Astrocyte of the cerebellum (primary cell): ENCODE measurements at regions not wholly inside any gene's neighbourhood (a gene's known extent, or its start where the extent isn't known, plus 50 kb on each side); places are given as distances from the start of the nearest gene placed in this dataset.

ENCODE experiments used
- DNase-seq: peaks from one replicate; pipeline ENCODE4 v3.0.0-alpha.2; 2011; ENCODE audit warnings: low read depth
- H3K4me3 ChIP-seq: 2 replicates; pipeline ENCODE4 v1.5.1; 2011; ENCODE audit warnings: mild to moderate bottlenecking, low read depth, low read length, moderate library complexity
- in situ Hi-C: cut with HindIII; loops from 2 replicates; pipeline ENCODE4 v1.10.0; 2017; ENCODE audit warnings: low sequenced_read_pairs
- TF ChIP-seq, protein P1 (sequence below): IDR thresholded peaks from 2 replicates; pipeline ENCODE4 v1.5.1; 2012; ENCODE audit warnings: low read length, low read depth, moderate library complexity, mild to moderate bottlenecking; ENCODE audit errors: missing control alignments

DNA sequence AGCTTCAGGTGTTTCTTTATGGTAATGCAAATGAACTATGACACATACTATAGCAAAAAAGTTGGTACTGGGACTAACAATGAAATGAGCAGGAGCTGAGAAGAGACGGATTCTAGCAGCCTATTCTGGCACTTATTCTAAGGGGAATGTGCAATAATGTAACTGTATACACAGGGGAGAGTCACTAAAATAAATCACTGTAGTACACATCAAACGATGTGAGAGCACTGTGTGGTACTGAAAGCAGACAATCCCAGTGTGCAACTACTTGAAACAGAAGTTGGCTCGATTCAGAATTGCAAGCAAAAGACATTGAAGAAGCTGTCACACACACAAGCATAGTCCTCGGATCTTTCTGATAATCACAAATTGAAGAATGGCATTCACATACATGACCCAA lies 1713.0 kb upstream of the CDH9 start:
- DNase-seq: no peak
- in situ Hi-C loops: no loop called here
- TF ChIP-seq, protein P1, sequence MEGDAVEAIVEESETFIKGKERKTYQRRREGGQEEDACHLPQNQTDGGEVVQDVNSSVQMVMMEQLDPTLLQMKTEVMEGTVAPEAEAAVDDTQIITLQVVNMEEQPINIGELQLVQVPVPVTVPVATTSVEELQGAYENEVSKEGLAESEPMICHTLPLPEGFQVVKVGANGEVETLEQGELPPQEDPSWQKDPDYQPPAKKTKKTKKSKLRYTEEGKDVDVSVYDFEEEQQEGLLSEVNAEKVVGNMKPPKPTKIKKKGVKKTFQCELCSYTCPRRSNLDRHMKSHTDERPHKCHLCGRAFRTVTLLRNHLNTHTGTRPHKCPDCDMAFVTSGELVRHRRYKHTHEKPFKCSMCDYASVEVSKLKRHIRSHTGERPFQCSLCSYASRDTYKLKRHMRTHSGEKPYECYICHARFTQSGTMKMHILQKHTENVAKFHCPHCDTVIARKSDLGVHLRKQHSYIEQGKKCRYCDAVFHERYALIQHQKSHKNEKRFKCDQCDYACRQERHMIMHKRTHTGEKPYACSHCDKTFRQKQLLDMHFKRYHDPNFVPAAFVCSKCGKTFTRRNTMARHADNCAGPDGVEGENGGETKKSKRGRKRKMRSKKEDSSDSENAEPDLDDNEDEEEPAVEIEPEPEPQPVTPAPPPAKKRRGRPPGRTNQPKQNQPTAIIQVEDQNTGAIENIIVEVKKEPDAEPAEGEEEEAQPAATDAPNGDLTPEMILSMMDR: no peak
- H3K4me3 ChIP-seq: no peak overlapping the region

DNA sequence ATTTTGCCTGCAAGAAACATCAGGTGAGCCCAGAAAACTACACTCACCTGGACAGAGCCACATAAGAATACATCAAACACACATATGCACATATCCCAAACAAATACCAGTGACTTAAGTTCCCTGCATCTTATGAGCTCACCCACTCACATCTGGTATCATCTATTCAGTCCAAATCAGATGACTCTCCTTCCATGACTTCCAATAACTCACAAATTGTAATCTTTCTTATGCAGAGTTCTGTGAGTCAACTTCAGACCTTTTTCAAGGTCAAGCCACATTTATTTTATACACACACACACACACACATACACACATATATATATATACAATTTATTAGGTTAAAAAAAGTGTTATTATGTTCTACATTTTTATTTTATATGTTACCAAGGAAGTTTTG lies 1711.9 kb upstream of the CDH9 start:
- DNase-seq: no peak
- no peak overlapping the region for H3K4me3 ChIP-seq
- TF ChIP-seq, protein P1: no peak
- in situ Hi-C loops: no loop called here

DNA sequence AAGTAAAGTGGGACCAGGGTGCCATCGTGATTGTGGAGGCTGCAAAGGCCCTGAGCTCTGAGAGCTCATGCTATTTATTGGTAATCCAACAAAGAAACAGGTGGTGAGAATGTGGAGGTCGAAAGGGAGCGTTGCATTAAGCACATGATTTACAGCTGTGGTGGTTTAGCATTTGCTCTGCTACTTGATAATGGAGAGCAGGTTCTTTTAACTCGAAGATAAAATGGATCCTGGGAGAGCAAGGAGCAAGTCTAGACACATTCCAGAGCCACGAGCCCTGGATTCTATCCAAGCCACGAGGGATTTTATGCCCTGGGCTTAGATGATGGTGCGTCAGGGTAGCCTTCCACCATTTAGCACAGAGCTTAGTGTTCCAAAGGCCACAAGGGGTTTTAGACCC lies 1710.1 kb upstream of the CDH9 start:
- TF ChIP-seq, protein P1: no peak
- in situ Hi-C loops: no loop called here
- DNase-seq: no peak
- H3K4me3 ChIP-seq: no peak overlapping the region

DNA sequence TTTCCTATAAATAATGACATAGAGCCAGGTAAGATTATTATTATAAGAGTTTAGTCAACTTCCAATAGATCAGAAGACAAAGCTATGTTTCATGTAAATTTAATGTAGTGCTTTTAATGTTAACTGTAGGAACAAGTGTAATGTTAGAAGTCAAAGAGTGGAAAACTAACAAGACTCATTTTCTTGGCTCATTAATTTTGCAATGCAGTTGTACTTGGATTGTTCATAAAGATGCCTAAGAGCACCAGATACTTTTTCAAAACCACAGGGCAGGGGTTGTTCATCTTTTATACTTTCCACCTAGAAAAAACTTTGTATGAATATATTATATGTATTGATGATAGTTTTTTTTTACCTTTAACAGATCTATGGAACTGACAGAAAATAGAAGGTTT lies 1705.3 kb upstream of the CDH9 start:
- in situ Hi-C loops: no loop called here
- TF ChIP-seq, protein P1: no peak
- no peak overlapping the region for H3K4me3 ChIP-seq
- DNase-seq: no peak

DNA sequence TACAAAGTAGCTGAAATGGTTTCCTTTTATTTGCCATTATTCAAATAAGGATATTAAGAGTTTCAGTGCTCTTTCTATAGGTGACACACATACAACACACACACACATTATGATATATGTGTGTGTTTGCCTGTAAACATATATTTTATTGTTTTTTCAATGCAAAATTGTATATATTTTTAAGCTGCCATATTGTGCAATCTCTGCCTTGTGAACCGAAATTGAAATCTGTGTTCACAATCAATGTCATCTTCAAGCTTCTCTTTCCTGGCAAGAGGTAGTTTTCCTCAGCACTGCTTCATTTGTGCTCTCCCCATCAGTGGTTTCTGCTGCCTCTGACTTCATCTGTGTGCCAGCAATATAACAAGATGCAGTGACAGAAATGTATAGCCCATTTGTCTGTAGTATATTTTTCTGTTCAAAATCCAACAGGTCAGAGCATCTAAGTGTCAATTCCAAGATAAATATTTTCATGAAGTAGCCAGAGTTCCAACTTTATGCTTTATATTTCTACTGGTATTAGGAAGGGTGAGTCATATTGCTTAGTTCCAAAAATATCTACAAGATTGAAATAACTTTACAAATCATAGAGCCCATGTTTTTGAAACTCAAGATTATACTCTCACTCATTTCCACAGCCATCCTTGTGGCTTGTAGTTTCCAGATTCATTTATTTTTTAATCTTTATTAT lies 1704.8 kb upstream of the CDH9 start:
- no peak overlapping the region for H3K4me3 ChIP-seq
- TF ChIP-seq, protein P1: no peak
- DNase-seq: peak; percentile 22
- in situ Hi-C loops: no loop called here

DNA sequence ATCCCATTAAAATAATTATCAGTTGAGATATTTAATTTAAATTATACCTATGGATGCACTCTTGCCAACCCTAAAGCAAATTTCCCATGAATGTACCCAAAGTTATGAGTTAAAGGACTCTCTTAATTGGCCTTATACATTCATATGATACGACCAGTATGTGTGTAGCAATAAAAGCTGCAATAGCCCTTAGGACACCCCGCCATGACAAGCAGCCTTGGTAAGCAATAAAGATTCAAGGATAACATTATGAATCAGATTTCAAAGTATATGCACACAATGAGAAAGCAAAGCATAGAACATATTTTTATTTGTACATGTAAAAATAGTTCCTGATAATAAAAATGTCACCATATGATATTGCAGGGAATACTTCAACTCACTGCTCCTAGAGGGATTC lies 1699.3 kb upstream of the CDH9 start:
- TF ChIP-seq, protein P1: no peak
- DNase-seq: no peak
- H3K4me3 ChIP-seq: no peak overlapping the region
- in situ Hi-C loops: no loop called here
